Activated naive CD4-positive, alpha-beta T cell treated with anti-CD3 and anti-CD28 coated beads, Interleukin-2, amount 10 ng/mL, durations not matched to agents 7 days and 5 days (primary cell): ENCODE measurements at regions not wholly inside any gene's neighbourhood (a gene's known extent, or its start where the extent isn't known, plus 50 kb on each side); places are given as distances from the start of the nearest gene placed in this dataset.
"Not testable (repeated sequence)": the region's sequence is repeated elsewhere in the genome, so short reads cannot be mapped to it uniquely, and the experiment has no call there.

ENCODE experiments used
- CTCF ChIA-PET: fragments of 350-600 bp; sonication (Branson Sonifier 250); formaldehyde crosslinking; loops from one replicate; lab custom pipeline; 2021; ENCODE audit warnings: antibody characterized with exemption; lab: Charles Lee
- DNase-seq: peaks from one replicate; pipeline ENCODE4 v3.0.0-alpha.2; 2020
- H3K27ac Mint-ChIP-seq: one replicate; pipeline ENCODE4 v1.8.0; 2021; ENCODE audit warnings: mild to moderate bottlenecking, moderate library complexity, mixed read lengths
- H3K27me3 Mint-ChIP-seq: one replicate; pipeline ENCODE4 v1.8.0; 2021; ENCODE audit warnings: mild to moderate bottlenecking, mixed read lengths
- H3K36me3 Mint-ChIP-seq: one replicate; pipeline ENCODE4 v1.8.0; 2021; ENCODE audit warnings: mixed read lengths
- H3K4me1 Mint-ChIP-seq: one replicate; pipeline ENCODE4 v1.8.0; 2021; ENCODE audit warnings: mixed read lengths
- H3K4me3 Mint-ChIP-seq: one replicate; pipeline ENCODE4 v1.8.0; 2021; ENCODE audit warnings: mild to moderate bottlenecking, moderate library complexity, mixed read lengths
- H3K9me3 Mint-ChIP-seq: one replicate; pipeline ENCODE4 v1.8.0; 2021; ENCODE audit warnings: mixed read lengths

- H3K27me3 Mint-ChIP-seq, H3K9me3 Mint-ChIP-seq, DNase-seq, CTCF ChIA-PET, H3K27ac Mint-ChIP-seq: not testable (repeated sequence)
- Mint-ChIP-seq H3K4me1 (peaks cover 34% of the 10 kb centered on the region), H3K36me3 (peaks cover 33% of the 10 kb centered on the region), H3K4me3 (peak overlapping the region; percentile 4)
Observed at GRCh38 chr1:829932-830331, 93.8 kb upstream of the SAMD11 start.

- H3K9me3 Mint-ChIP-seq, CTCF ChIA-PET, DNase-seq, H3K4me3 Mint-ChIP-seq, H3K27ac Mint-ChIP-seq, H3K27me3 Mint-ChIP-seq: not testable (repeated sequence)
- peaks cover 30% of the 10 kb centered on the region for H3K4me1 Mint-ChIP-seq
- peaks cover 33% of the 10 kb centered on the region for H3K36me3 Mint-ChIP-seq
Observed at GRCh38 chr1:830750-831149, 93.0 kb upstream of the SAMD11 start.

- H3K4me1 Mint-ChIP-seq, result peaks cover 24% of the 10 kb centered on the region
- H3K27ac Mint-ChIP-seq, result no peak overlapping the region
- no peak overlapping the region for H3K4me3 Mint-ChIP-seq
- no peak for DNase-seq
- peaks cover 34% of the 10 kb centered on the region for H3K36me3 Mint-ChIP-seq
- H3K9me3 Mint-ChIP-seq, result no peaks in the 10 kb centered on the region
- peaks cover 4% of the 10 kb centered on the region for H3K27me3 Mint-ChIP-seq
- CTCF ChIA-PET, result no interaction called here
Observed at GRCh38 chr1:831522-831921, 92.2 kb upstream of the SAMD11 start.

GRCh38 chr1:832136-832535 lies 91.6 kb upstream of the SAMD11 start:
- Mint-ChIP-seq H3K4me1 (peaks cover 22% of the 10 kb centered on the region), H3K27me3 (peaks cover 4% of the 10 kb centered on the region), H3K36me3 (peaks cover 35% of the 10 kb centered on the region), H3K9me3 (no peaks in the 10 kb centered on the region), H3K4me3 (no peak overlapping the region), H3K27ac (no peak overlapping the region)
- CTCF ChIA-PET, result no interaction called here
- DNase-seq, result no peak

GRCh38 chr1:833226-833625 lies 90.5 kb upstream of the SAMD11 start:
- Mint-ChIP-seq H3K36me3 (peaks cover 40% of the 10 kb centered on the region), H3K4me1 (peaks cover 27% of the 10 kb centered on the region)
- H3K27me3 Mint-ChIP-seq, CTCF ChIA-PET, H3K4me3 Mint-ChIP-seq, H3K27ac Mint-ChIP-seq, DNase-seq, H3K9me3 Mint-ChIP-seq: not testable (repeated sequence)

GRCh38 chr1:835509-835908 lies 88.2 kb upstream of the SAMD11 start:
- CTCF ChIA-PET, H3K4me3 Mint-ChIP-seq, H3K9me3 Mint-ChIP-seq, DNase-seq, H3K27ac Mint-ChIP-seq, H3K27me3 Mint-ChIP-seq: not testable (repeated sequence)
- H3K4me1 Mint-ChIP-seq, result peaks cover 29% of the 10 kb centered on the region
- H3K36me3 Mint-ChIP-seq, result peaks cover 41% of the 10 kb centered on the region

GRCh38 chr1:837601-838000 lies 86.1 kb upstream of the SAMD11 start:
- H3K4me3 Mint-ChIP-seq, H3K27ac Mint-ChIP-seq, DNase-seq, H3K27me3 Mint-ChIP-seq, CTCF ChIA-PET, H3K9me3 Mint-ChIP-seq: not testable (repeated sequence)
- peaks cover 47% of the 10 kb centered on the region for H3K4me1 Mint-ChIP-seq
- peaks cover 37% of the 10 kb centered on the region for H3K36me3 Mint-ChIP-seq

- H3K9me3 Mint-ChIP-seq, H3K27ac Mint-ChIP-seq, H3K4me3 Mint-ChIP-seq, H3K27me3 Mint-ChIP-seq, DNase-seq, CTCF ChIA-PET: not testable (repeated sequence)
- Mint-ChIP-seq H3K36me3 (peaks cover 34% of the 10 kb centered on the region), H3K4me1 (peaks cover 54% of the 10 kb centered on the region)
Observed at GRCh38 chr1:838291-838690, 85.4 kb upstream of the SAMD11 start.

GRCh38 chr1:840592-840991 lies 83.1 kb upstream of the SAMD11 start:
- H3K9me3 Mint-ChIP-seq, DNase-seq, H3K4me3 Mint-ChIP-seq, H3K27me3 Mint-ChIP-seq, CTCF ChIA-PET: not testable (repeated sequence)
- Mint-ChIP-seq H3K4me1 (peaks cover 73% of the 10 kb centered on the region), H3K36me3 (peaks cover 27% of the 10 kb centered on the region), H3K27ac (peak overlapping the region; percentile 89)

- peak overlapping the region; percentile 37 for H3K4me3 Mint-ChIP-seq
- peaks cover 78% of the 10 kb centered on the region for H3K4me1 Mint-ChIP-seq
- H3K27me3 Mint-ChIP-seq, CTCF ChIA-PET, DNase-seq, H3K9me3 Mint-ChIP-seq: not testable (repeated sequence)
- H3K27ac Mint-ChIP-seq, result peak overlapping the region; percentile 89
- peaks cover 25% of the 10 kb centered on the region for H3K36me3 Mint-ChIP-seq
Observed at GRCh38 chr1:841671-842425, 81.9 kb upstream of the SAMD11 start.

GRCh38 chr1:842799-843198 lies 80.9 kb upstream of the SAMD11 start:
- peaks cover 21% of the 10 kb centered on the region for H3K36me3 Mint-ChIP-seq
- CTCF ChIA-PET, H3K4me3 Mint-ChIP-seq, H3K27me3 Mint-ChIP-seq, DNase-seq, H3K9me3 Mint-ChIP-seq: not testable (repeated sequence)
- peaks cover 82% of the 10 kb centered on the region for H3K4me1 Mint-ChIP-seq
- H3K27ac Mint-ChIP-seq, result peak overlapping the region; percentile 97

- DNase-seq, H3K9me3 Mint-ChIP-seq, CTCF ChIA-PET, H3K27me3 Mint-ChIP-seq: not testable (repeated sequence)
- Mint-ChIP-seq H3K4me1 (peaks cover 73% of the 10 kb centered on the region), H3K4me3 (peak overlapping the region; percentile 46), H3K27ac (peak overlapping the region; percentile 97), H3K36me3 (peaks cover 18% of the 10 kb centered on the region)
Observed at GRCh38 chr1:843946-844345, 79.8 kb upstream of the SAMD11 start.

- H3K27me3 Mint-ChIP-seq, result no peaks in the 10 kb centered on the region
- no peaks in the 10 kb centered on the region for H3K9me3 Mint-ChIP-seq
- peak; percentile 72 for DNase-seq
- H3K36me3 Mint-ChIP-seq, result peaks cover 16% of the 10 kb centered on the region
- peak overlapping the region; percentile 46 for H3K4me3 Mint-ChIP-seq
- H3K4me1 Mint-ChIP-seq, result peaks cover 67% of the 10 kb centered on the region
- H3K27ac Mint-ChIP-seq, result peak overlapping the region; percentile 97
- CTCF ChIA-PET, result no interaction called here
Observed at GRCh38 chr1:844472-845026, 79.2 kb upstream of the SAMD11 start.

- H3K27me3 Mint-ChIP-seq, CTCF ChIA-PET, H3K9me3 Mint-ChIP-seq, H3K4me3 Mint-ChIP-seq, DNase-seq: not testable (repeated sequence)
- H3K36me3 Mint-ChIP-seq, result peaks cover 15% of the 10 kb centered on the region
- peak overlapping the region; percentile 31 for H3K27ac Mint-ChIP-seq
- H3K4me1 Mint-ChIP-seq, result peaks cover 59% of the 10 kb centered on the region
Observed at GRCh38 chr1:845641-846040, 78.1 kb upstream of the SAMD11 start.

GRCh38 chr1:849873-850272 lies 73.8 kb upstream of the SAMD11 start:
- peaks cover 18% of the 10 kb centered on the region for H3K4me1 Mint-ChIP-seq
- H3K27ac Mint-ChIP-seq, CTCF ChIA-PET, DNase-seq, H3K9me3 Mint-ChIP-seq, H3K27me3 Mint-ChIP-seq, H3K4me3 Mint-ChIP-seq: not testable (repeated sequence)
- peaks cover 13% of the 10 kb centered on the region for H3K36me3 Mint-ChIP-seq
